Glutamatergic neuron (in vitro differentiated cells): ENCODE measurements at regions not wholly inside any gene's neighbourhood (a gene's known extent, or its start where the extent isn't known, plus 50 kb on each side); places are given as distances from the start of the nearest gene placed in this dataset.
A peak's percentile ranks its signal among the peaks of the same experiment; 100 is the strongest.
"Not testable (repeated sequence)": the region's sequence is repeated elsewhere in the genome, so short reads cannot be mapped to it uniquely, and the experiment has no call there.

Experiments
- DNase-seq: peaks from one replicate; pipeline ENCODE4 v3.0.0; 2022
- H3K27ac Mint-ChIP-seq: one replicate; pipeline ENCODE4 v1.8.0; 2020; ENCODE audit warnings: mild to moderate bottlenecking, mixed read lengths, inconsistent platforms; ENCODE audit not compliant: unreplicated experiment
- H3K27me3 Mint-ChIP-seq: one replicate; pipeline ENCODE4 v1.8.0; 2020; ENCODE audit warnings: mild to moderate bottlenecking, moderate library complexity, mixed read lengths, inconsistent platforms; ENCODE audit not compliant: unreplicated experiment
- H3K36me3 Mint-ChIP-seq: one replicate; pipeline ENCODE4 v1.8.0; 2020; ENCODE audit warnings: mild to moderate bottlenecking, mixed read lengths, inconsistent platforms; ENCODE audit not compliant: unreplicated experiment
- H3K4me1 Mint-ChIP-seq: one replicate; pipeline ENCODE4 v1.8.0; 2020; ENCODE audit warnings: mild to moderate bottlenecking, low read depth, mixed read lengths, inconsistent platforms; ENCODE audit not compliant: unreplicated experiment
- H3K4me3 Mint-ChIP-seq: one replicate; pipeline ENCODE4 v1.8.0; 2020; ENCODE audit warnings: mild to moderate bottlenecking, mixed read lengths, inconsistent platforms; ENCODE audit not compliant: unreplicated experiment
- H3K9me3 Mint-ChIP-seq: one replicate; pipeline ENCODE4 v1.8.0; 2020; ENCODE audit warnings: mild to moderate bottlenecking, moderate library complexity, mixed read lengths, inconsistent platforms; ENCODE audit not compliant: unreplicated experiment
- TF ChIP-seq, protein P1 (sequence below): fragments of 200-600 bp; sonication (generic); IDR thresholded peaks from one replicate; pipeline ENCODE4 v1.5.0; 2021; ENCODE audit not compliant: partially characterized antibody, unreplicated experiment

GRCh38 chr7:9919-10318 lies 182.5 kb upstream of the FAM20C start:
- not testable (repeated sequence) for DNase-seq, H3K27ac Mint-ChIP-seq, H3K4me1 Mint-ChIP-seq, H3K4me3 Mint-ChIP-seq, H3K27me3 Mint-ChIP-seq, H3K36me3 Mint-ChIP-seq, H3K9me3 Mint-ChIP-seq

DNA sequence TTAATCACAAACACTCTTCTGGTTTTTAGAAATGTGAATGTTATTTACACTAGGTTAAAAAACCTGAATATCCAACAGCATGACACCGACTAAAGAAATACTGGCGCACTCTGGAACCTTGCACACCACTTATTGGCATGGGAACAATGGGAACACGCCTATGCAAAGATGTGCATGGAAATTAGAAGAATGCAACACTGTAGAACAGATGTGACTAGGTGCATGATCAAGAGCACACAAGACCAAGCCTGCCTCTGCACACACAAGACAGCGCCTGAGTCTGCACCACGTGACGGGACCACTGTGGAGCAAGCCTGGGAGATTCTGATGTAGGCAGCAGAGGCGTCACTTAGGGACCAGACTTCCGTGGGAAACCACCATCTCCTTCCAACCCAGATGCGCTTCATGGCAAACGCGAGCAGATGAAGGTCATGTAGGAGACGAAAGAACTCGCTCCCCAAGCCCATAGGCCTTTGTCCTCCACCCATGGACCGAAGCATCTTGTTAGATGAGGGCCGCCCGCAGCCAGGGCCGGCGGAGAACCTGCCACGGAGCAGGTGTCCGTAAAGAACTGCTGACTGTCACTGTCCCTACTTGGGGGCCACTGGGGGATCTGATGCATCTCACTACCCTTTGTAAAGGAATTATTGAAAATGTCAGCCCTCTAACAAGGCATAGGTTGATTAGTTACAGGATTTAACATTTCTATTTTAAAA lies 159.6 kb upstream of the FAM20C start:
- DNase-seq, H3K4me1 Mint-ChIP-seq, H3K9me3 Mint-ChIP-seq, H3K27me3 Mint-ChIP-seq, H3K27ac Mint-ChIP-seq, H3K36me3 Mint-ChIP-seq, H3K4me3 Mint-ChIP-seq: not testable (repeated sequence)

DNA sequence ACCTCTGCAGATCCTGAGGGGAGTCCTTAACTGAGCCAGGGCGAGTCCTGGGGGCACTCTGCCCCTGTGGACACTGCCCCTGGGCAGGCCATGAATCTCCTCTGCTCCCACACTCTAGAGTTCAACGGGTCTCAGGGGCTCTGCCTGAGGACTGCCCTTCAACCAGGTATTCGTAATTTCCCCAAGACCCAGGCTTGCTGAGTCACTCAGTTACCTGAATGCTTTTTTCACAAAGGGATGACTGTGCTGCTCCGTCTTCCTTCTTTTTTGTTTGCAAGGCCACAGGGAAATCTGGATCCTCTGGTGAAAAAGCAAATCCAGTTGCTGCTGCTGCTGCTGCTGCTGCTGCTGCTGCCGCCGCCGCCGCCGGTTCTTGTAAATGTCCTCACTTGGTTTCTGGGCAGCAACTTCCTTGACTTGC lies 157.2 kb upstream of the FAM20C start:
- H3K36me3 Mint-ChIP-seq, H3K4me3 Mint-ChIP-seq, H3K4me1 Mint-ChIP-seq, H3K27ac Mint-ChIP-seq, H3K9me3 Mint-ChIP-seq, H3K27me3 Mint-ChIP-seq, DNase-seq: not testable (repeated sequence)

DNA sequence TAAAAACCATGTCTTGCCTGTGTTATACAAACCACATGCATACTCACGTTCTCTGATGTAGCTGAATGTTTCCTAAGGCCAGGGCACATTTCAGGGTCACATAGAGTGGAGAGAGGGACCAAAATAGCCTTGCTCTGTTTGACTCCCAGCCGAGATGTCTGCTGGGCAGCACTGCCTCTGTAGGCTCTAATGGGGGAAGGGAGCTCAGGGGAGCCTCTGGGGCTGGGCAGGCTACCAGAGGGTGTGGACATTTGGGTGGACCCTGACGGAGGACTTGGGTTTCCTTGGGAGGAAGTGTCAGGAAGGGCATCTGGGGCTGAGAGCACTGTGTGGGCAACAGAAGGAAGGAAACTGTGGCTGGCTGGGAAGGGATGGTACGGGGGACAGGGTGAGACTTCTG lies 155.8 kb upstream of the FAM20C start:
- not testable (repeated sequence) for H3K36me3 Mint-ChIP-seq, H3K4me1 Mint-ChIP-seq

GRCh38 chr7:37656-38055 lies 154.7 kb upstream of the FAM20C start:
- not testable (repeated sequence) for H3K36me3 Mint-ChIP-seq, H3K9me3 Mint-ChIP-seq, H3K4me3 Mint-ChIP-seq, H3K4me1 Mint-ChIP-seq, DNase-seq, H3K27ac Mint-ChIP-seq, H3K27me3 Mint-ChIP-seq

More for the DNA sequence above, 155.8 kb upstream of the FAM20C start:
- H3K9me3 Mint-ChIP-seq, H3K27ac Mint-ChIP-seq, DNase-seq, H3K4me3 Mint-ChIP-seq, H3K27me3 Mint-ChIP-seq: not testable (repeated sequence)

DNA sequence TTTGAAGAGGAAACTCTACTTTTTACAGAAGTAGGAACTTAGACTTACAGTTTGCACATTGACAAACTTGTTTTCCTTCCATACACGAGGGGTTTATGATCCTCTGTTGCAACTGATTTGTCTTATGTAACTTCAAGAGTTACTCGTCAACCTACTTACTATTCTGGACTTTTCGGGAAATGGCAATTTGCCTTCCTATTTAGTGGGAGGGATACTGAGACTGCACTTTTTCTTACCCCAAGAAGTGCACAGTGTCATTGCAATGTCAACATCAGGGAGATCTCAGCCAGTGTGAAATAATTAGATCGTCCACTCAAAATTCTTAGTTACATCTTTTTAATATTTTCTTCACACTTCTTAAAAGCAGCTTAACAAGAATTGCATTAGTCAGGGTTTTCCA lies 153.9 kb upstream of the FAM20C start:
- H3K27ac Mint-ChIP-seq, H3K9me3 Mint-ChIP-seq, DNase-seq, H3K4me3 Mint-ChIP-seq, H3K27me3 Mint-ChIP-seq, H3K36me3 Mint-ChIP-seq, H3K4me1 Mint-ChIP-seq: not testable (repeated sequence)

DNA sequence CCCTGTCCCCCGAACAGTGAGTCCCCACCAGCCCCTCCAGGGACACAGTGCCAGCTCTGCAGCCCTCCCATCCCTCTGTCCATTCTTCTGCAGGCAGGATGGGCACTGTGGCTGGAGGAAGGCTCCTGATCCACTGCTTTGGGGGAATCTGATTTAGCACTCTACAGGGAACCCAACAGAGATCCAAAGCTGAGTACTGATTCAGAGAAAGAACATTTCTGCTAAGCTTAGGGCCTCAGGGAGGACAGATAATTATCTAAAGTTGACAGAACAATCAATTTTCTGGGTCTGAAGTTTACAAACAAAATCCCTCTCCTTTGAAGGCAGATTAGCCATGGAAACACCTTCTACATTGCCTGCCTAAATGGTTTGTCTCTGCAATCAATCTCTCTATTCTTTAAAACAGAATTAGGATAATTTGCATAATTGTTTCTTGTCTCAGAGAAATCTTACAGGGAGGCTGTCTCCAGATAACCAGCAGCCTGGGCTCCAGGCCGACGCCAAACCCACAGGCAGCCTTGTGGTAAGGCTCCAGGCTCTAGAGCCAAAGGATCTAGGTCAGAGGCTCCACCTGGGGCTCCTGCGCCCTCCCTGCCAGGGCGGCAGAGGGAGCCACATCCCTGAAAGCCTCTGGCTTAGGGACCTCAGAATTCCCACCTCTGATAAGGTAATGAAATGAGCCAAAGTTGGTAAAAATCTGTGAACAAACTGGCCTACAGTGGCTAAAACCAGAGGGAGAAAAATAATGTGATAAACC lies 152.2 kb upstream of the FAM20C start:
- H3K4me3 Mint-ChIP-seq, DNase-seq, H3K36me3 Mint-ChIP-seq, H3K27me3 Mint-ChIP-seq, H3K27ac Mint-ChIP-seq, H3K9me3 Mint-ChIP-seq, H3K4me1 Mint-ChIP-seq: not testable (repeated sequence)

GRCh38 chr7:40799-41750 lies 151.3 kb upstream of the FAM20C start:
- Mint-ChIP-seq H3K27me3 (peaks cover 2% of the 10 kb centered on the region), H3K27ac (no peak overlapping the region), H3K4me3 (peak overlapping the region; percentile 23), H3K9me3 (no peaks in the 10 kb centered on the region), H3K4me1 (peaks cover 1% of the 10 kb centered on the region), H3K36me3 (no peaks in the 10 kb centered on the region)
- DNase-seq: no peak
- TF ChIP-seq, protein P1, sequence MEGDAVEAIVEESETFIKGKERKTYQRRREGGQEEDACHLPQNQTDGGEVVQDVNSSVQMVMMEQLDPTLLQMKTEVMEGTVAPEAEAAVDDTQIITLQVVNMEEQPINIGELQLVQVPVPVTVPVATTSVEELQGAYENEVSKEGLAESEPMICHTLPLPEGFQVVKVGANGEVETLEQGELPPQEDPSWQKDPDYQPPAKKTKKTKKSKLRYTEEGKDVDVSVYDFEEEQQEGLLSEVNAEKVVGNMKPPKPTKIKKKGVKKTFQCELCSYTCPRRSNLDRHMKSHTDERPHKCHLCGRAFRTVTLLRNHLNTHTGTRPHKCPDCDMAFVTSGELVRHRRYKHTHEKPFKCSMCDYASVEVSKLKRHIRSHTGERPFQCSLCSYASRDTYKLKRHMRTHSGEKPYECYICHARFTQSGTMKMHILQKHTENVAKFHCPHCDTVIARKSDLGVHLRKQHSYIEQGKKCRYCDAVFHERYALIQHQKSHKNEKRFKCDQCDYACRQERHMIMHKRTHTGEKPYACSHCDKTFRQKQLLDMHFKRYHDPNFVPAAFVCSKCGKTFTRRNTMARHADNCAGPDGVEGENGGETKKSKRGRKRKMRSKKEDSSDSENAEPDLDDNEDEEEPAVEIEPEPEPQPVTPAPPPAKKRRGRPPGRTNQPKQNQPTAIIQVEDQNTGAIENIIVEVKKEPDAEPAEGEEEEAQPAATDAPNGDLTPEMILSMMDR: no peak
